ENCODE measurements at regions not wholly inside any gene's neighbourhood (a gene's known extent, or its start where the extent isn't known, plus 50 kb on each side); places are given as distances from the start of the nearest gene placed in this dataset.

- TF ChIP-seq CTCF (IDR thresholded peaks at IDR 0.05; ENCODE audit: low read depth, low read length, poor library complexity, severe bottlenecking) (no peak), EZH2phosphoT487 (IDR thresholded peaks at IDR 0.05; ENCODE audit: borderline replicate concordance, low read length) (no peak)
Measured at GRCh38 chr1:98110674-98111073, 189.8 kb upstream of the DPYD start.

Data from DOHH2 (cell line).